Liver (tissue), 8 donors: ENCODE measurements at regions not wholly inside any gene's neighbourhood (a gene's known extent, or its start where the extent isn't known, plus 50 kb on each side); places are given as distances from the start of the nearest gene placed in this dataset.

Source experiments
- DNase-seq: peaks from one replicate; pipeline ENCODE4 v3.0.0-alpha.2; 2017; ENCODE audit warnings: low spot score
- H3K27ac ChIP-seq, 2 donors: one replicate each; pipeline ENCODE4 v1.7.0; 2013; ENCODE audit warnings: inconsistent platforms in 2 of 2, low read length in 2 of 2, control low read depth in 1 of 2, low read depth in 1 of 2, mild to moderate bottlenecking in 1 of 2
- H3K27me3 ChIP-seq, 4 donors: one replicate each; pipeline versions ENCODE4 v1.6.1 to v1.7.0; 2013; ENCODE audit warnings: low read length in 3 of 4, inconsistent platforms in 1 of 4, mild to moderate bottlenecking in 1 of 4, moderate library complexity in 1 of 4; ENCODE audit not compliant: control insufficient read depth in 4 of 4, insufficient read depth in 4 of 4
- H3K36me3 ChIP-seq, 4 donors: one replicate each; pipeline versions ENCODE4 v1.6.1 to v1.7.0; 2013; ENCODE audit warnings: low read length in 3 of 4, mild to moderate bottlenecking in 3 of 4, low read depth in 1 of 4, moderate library complexity in 1 of 4; ENCODE audit not compliant: control insufficient read depth in 4 of 4, insufficient read depth in 3 of 4
- H3K4me1 ChIP-seq, 4 donors: one replicate each; pipeline versions ENCODE4 v1.6.1 to v1.7.0; 2013; ENCODE audit warnings: low read length in 3 of 4, mild to moderate bottlenecking in 3 of 4, moderate library complexity in 1 of 4; ENCODE audit not compliant: control insufficient read depth in 4 of 4, insufficient read depth in 4 of 4
- H3K4me3 ChIP-seq, 3 donors: one replicate each; pipeline versions ENCODE4 v1.6.1 to v1.7.0; 2013; ENCODE audit warnings: low read length in 3 of 3, control low read depth in 1 of 3, low read depth in 1 of 3, mild to moderate bottlenecking in 1 of 3
- H3K9ac ChIP-seq, 2 donors: one replicate each; pipeline ENCODE4 v1.7.0; 2013; ENCODE audit warnings: low read length in 2 of 2, mild to moderate bottlenecking in 2 of 2, moderate library complexity in 2 of 2, control low read depth in 1 of 2, low read depth in 1 of 2
- H3K9me3 ChIP-seq, 4 donors: one replicate each; pipeline versions ENCODE4 v1.6.1 to v1.7.0; 2013; ENCODE audit warnings: low read length in 3 of 4; ENCODE audit not compliant: control insufficient read depth in 4 of 4
- ATF3 ChIP-seq: IDR thresholded peaks from 2 replicates; pipeline ENCODE4 v1.6.1; 2016; ENCODE audit warnings: antibody characterized with exemption
- EGR1 ChIP-seq, 2 donors: IDR thresholded peaks; 2 replicates each; pipeline ENCODE4 v1.6.1; 2016 to 2018; ENCODE audit warnings: antibody characterized with exemption in 2 of 2, low read depth in 2 of 2
- FOXA1 ChIP-seq: IDR thresholded peaks from 2 replicates; pipeline ENCODE4 v1.6.1; 2016; ENCODE audit warnings: antibody characterized with exemption
- FOXA2 ChIP-seq: IDR thresholded peaks from 2 replicates; pipeline ENCODE4 v1.6.1; 2016; ENCODE audit warnings: antibody characterized with exemption
- GABPA ChIP-seq, 2 donors: IDR thresholded peaks in 1 of 2; conservative IDR thresholded peaks in 1 of 2; 2 replicates each; pipeline ENCODE4 v1.6.1; 2016; ENCODE audit warnings: antibody characterized with exemption in 2 of 2, mild to moderate bottlenecking in 1 of 2, moderate library complexity in 1 of 2
- JUND ChIP-seq, 2 donors: IDR thresholded peaks; 2 replicates each; pipeline ENCODE4 v1.6.1; 2016; ENCODE audit warnings: antibody characterized with exemption in 2 of 2
- NR2F2 ChIP-seq: IDR thresholded peaks from 2 replicates; pipeline ENCODE4 v1.6.1; 2016; ENCODE audit warnings: antibody characterized with exemption
- RAD21 ChIP-seq, 2 donors: IDR thresholded peaks; 2 replicates each; pipeline ENCODE4 v1.6.1; 2016; ENCODE audit warnings: antibody characterized with exemption in 2 of 2, mild to moderate bottlenecking in 2 of 2
- RXRA ChIP-seq, 2 donors: IDR thresholded peaks; 2 replicates each; pipeline ENCODE4 v1.6.1; 2017 to 2018; ENCODE audit warnings: antibody characterized with exemption in 2 of 2, mild to moderate bottlenecking in 1 of 2
- SP1 ChIP-seq: IDR thresholded peaks from 2 replicates; pipeline ENCODE4 v1.6.1; 2018; ENCODE audit warnings: antibody characterized with exemption, mild to moderate bottlenecking
- WGBS: extraction: QIAGEN DNeasy Blood & Tissue Kit; methylation state at CpG from one replicate; pipeline ENCODE4 v1.1.7; 2013; 5-methylcytosine and 5-hydroxymethylcytosine counted together
- TF ChIP-seq, protein P1 (sequence below): fragments of 150-350 bp; IDR thresholded peaks from 2 replicates; pipeline ENCODE4 v1.5.1; 2017; ENCODE audit warnings: improper control_type of control experiment, low read depth, low read length; ENCODE audit not compliant: missing input control
- TF ChIP-seq, protein P2 (sequence below): IDR thresholded peaks from 2 replicates; pipeline ENCODE4 v1.6.1; 2016; ENCODE audit warnings: antibody characterized with exemption
- donor health status: healthy.
- donor health status: healthy.
- donor health status: healthy.
- donor health status: healthy.
- donor health status: healthy.

GRCh38 chr5:68884883-68885282, 208.9 kb upstream of the SLC30A5 start:
- Histone ChIP-seq H3K27me3 (no peaks in the 10 kb centered on the region), H3K27ac (no peak overlapping the region), H3K9me3 (no peaks in the 10 kb centered on the region), H3K4me3 (no peak overlapping the region), H3K9ac (no peak overlapping the region), H3K36me3 (no peaks in the 10 kb centered on the region), H3K4me1 (peaks cover 0 to 1% (median 0%) of the 10 kb centered on the region in 4 donors)
- no peak for DNase-seq
- TF ChIP-seq NR2F2 (no peak), RXRA (IDR thresholded peaks at IDR 0.05) (no peak), EGR1 (IDR thresholded peaks at IDR 0.05; ENCODE audit: low read depth in 2 of 2) (no peak), SP1 (no peak), GABPA (IDR thresholded peaks at IDR 0.05 in 1 of 2, conservative IDR thresholded peaks at IDR 0.05 in 1 of 2) (no peak), FOXA1 (no peak), RAD21 (IDR thresholded peaks at IDR 0.05) (peak; percentile 43 to 74)
- TF ChIP-seq, protein P1, sequence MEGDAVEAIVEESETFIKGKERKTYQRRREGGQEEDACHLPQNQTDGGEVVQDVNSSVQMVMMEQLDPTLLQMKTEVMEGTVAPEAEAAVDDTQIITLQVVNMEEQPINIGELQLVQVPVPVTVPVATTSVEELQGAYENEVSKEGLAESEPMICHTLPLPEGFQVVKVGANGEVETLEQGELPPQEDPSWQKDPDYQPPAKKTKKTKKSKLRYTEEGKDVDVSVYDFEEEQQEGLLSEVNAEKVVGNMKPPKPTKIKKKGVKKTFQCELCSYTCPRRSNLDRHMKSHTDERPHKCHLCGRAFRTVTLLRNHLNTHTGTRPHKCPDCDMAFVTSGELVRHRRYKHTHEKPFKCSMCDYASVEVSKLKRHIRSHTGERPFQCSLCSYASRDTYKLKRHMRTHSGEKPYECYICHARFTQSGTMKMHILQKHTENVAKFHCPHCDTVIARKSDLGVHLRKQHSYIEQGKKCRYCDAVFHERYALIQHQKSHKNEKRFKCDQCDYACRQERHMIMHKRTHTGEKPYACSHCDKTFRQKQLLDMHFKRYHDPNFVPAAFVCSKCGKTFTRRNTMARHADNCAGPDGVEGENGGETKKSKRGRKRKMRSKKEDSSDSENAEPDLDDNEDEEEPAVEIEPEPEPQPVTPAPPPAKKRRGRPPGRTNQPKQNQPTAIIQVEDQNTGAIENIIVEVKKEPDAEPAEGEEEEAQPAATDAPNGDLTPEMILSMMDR, result peak; percentile 23
- TF ChIP-seq, protein P2, sequence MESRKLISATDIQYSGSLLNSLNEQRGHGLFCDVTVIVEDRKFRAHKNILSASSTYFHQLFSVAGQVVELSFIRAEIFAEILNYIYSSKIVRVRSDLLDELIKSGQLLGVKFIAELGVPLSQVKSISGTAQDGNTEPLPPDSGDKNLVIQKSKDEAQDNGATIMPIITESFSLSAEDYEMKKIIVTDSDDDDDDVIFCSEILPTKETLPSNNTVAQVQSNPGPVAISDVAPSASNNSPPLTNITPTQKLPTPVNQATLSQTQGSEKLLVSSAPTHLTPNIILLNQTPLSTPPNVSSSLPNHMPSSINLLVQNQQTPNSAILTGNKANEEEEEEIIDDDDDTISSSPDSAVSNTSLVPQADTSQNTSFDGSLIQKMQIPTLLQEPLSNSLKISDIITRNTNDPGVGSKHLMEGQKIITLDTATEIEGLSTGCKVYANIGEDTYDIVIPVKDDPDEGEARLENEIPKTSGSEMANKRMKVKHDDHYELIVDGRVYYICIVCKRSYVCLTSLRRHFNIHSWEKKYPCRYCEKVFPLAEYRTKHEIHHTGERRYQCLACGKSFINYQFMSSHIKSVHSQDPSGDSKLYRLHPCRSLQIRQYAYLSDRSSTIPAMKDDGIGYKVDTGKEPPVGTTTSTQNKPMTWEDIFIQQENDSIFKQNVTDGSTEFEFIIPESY, result no peak

GRCh38 chr5:68886814-68887213, 207.0 kb upstream of the SLC30A5 start:
- Histone ChIP-seq H3K9ac (no peak overlapping the region), H3K4me3 (no peak overlapping the region), H3K27me3 (no peaks in the 10 kb centered on the region), H3K27ac (no peak overlapping the region), H3K36me3 (no peaks in the 10 kb centered on the region), H3K4me1 (peaks cover 0 to 1% (median 0%) of the 10 kb centered on the region in 4 donors), H3K9me3 (no peaks in the 10 kb centered on the region)
- TF ChIP-seq, protein P2, result no peak
- TF ChIP-seq NR2F2, result no peak
- TF ChIP-seq FOXA1, result no peak
- no peak for TF ChIP-seq GABPA (IDR thresholded peaks at IDR 0.05 in 1 of 2, conservative IDR thresholded peaks at IDR 0.05 in 1 of 2)
- TF ChIP-seq ATF3, result no peak
- no peak for DNase-seq
- 91% methylated on average over 4 of the region's 4 CpGs for WGBS

DNA sequence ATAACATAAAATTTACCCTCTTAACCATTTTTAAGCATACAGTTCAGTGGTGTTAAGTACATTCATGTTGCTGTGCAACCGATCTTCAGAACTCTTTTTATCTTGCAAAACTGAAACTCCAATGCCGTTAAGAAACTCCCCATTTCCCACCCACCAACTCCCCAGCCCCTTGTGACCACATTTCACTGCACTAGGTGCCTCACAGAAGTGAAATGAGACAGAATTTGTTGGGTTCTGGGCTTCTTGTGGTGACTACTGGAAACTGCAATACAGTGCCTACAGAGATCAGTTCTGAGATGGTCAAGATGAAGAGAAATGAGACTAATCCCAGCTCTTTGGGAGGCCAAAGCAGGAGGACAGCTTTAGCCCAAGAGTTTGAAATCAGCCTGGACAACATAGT, 202.1 kb upstream of the SLC30A5 start:
- Histone ChIP-seq H3K4me3 (no peak overlapping the region), H3K9ac (no peak overlapping the region), H3K4me1 (no peaks in the 10 kb centered on the region), H3K27me3 (no peaks in the 10 kb centered on the region), H3K36me3 (no peaks in the 10 kb centered on the region), H3K9me3 (no peaks in the 10 kb centered on the region), H3K27ac (no peak overlapping the region)
- DNase-seq, result no peak
- no peak for TF ChIP-seq JUND (IDR thresholded peaks at IDR 0.05)
- no peak for TF ChIP-seq ATF3
- TF ChIP-seq, protein P2, result no peak
- no peak for TF ChIP-seq FOXA2
- no peak for TF ChIP-seq GABPA (IDR thresholded peaks at IDR 0.05 in 1 of 2, conservative IDR thresholded peaks at IDR 0.05 in 1 of 2)
- no peak for TF ChIP-seq NR2F2
- no peak for TF ChIP-seq RAD21 (IDR thresholded peaks at IDR 0.05)
- no peak for TF ChIP-seq SP1
- 81% methylated on average over 2 of the region's 2 CpGs for WGBS
